Panc1 (cell line): ENCODE measurements at regions not wholly inside any gene's neighbourhood (a gene's known extent, or its start where the extent isn't known, plus 50 kb on each side); places are given as distances from the start of the nearest gene placed in this dataset.

Source experiments
- CTCF ChIP-seq: fragments of 450-650 bp; IDR thresholded peaks from 2 replicates; pipeline ENCODE4 v1.5.1; 2017; ENCODE audit warnings: mild to moderate bottlenecking
- POLR2AphosphoS5 ChIP-seq: IDR thresholded peaks from 2 replicates; pipeline ENCODE4 v1.6.1; 2012; ENCODE audit warnings: mild to moderate bottlenecking, low read depth, low read length, moderate library complexity
- TCF7L2 ChIP-seq: IDR thresholded peaks from 2 replicates; pipeline ENCODE4 v1.6.1; 2011; ENCODE audit warnings: mild to moderate bottlenecking, low read depth, low read length, inconsistent platforms

DNA sequence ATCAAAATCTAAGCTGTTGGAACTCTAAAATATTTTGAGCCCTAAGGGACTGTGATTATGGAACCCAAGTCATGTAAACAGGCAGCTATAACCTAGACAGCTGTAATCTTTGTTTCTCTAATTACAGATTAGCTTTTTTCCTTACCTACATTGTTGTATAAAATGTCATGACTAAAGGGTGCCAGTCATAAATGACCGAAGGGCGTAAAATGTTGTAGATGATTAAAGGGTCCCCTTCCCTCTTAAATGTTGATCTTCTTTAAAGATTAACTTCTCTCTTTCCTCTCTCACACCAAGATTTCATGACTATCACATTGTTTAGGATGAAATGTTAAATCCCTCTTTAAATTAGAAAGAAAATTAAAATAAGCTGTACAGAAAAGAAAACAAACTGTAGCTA lies 659.4 kb upstream of the NR3C2 start:
- no peak for TF ChIP-seq POLR2AphosphoS5
- TF ChIP-seq CTCF: no peak
- no peak for TF ChIP-seq TCF7L2
